Astrocyte (in vitro differentiated cells and primary cell): ENCODE measurements at regions not wholly inside any gene's neighbourhood (a gene's known extent, or its start where the extent isn't known, plus 50 kb on each side); places are given as distances from the start of the nearest gene placed in this dataset.
A peak's percentile ranks its signal among the peaks of the same experiment; 100 is the strongest.
"Not testable (repeated sequence)": the region's sequence is repeated elsewhere in the genome, so short reads cannot be mapped to it uniquely, and the experiment has no call there.

Source experiments
- DNase-seq: peaks from one replicate; pipeline ENCODE4 v3.0.0-alpha.2; 2010; ENCODE audit warnings: low read depth
- FAIRE-seq: peaks from 2 replicates; lab custom pipeline; 2011; peaks lifted over from hg19 to GRCh38; lab: Jason Lieb, UNC
- H2AFZ ChIP-seq: 2 replicates; pipeline ENCODE4 v1.6.0; 2012; ENCODE audit warnings: low read depth, low read length, inconsistent platforms
- H3K27ac ChIP-seq: 2 replicates; pipeline ENCODE4 v1.5.1; 2011; ENCODE audit warnings: low read depth, low read length, inconsistent platforms
- H3K27me3 ChIP-seq: 2 replicates; pipeline ENCODE4 v1.6.0; 2011; ENCODE audit warnings: low read length, inconsistent platforms; ENCODE audit not compliant: insufficient read depth
- H3K36me3 ChIP-seq: 2 replicates; pipeline ENCODE4 v1.5.1; 2011; ENCODE audit warnings: low read length, inconsistent platforms; ENCODE audit not compliant: insufficient read depth
- H3K4me1 ChIP-seq: 2 replicates; pipeline ENCODE4 v1.5.1; 2011; ENCODE audit warnings: low read length, inconsistent platforms; ENCODE audit not compliant: insufficient read depth
- H3K4me2 ChIP-seq: 2 replicates; pipeline ENCODE4 v1.6.0; 2012; ENCODE audit warnings: low read length, inconsistent platforms
- H3K4me3 ChIP-seq: 2 replicates; pipeline ENCODE4 v1.5.1; 2011; ENCODE audit warnings: low read depth, mild to moderate bottlenecking, low read length, inconsistent platforms; ENCODE audit not compliant: insufficient read depth
- H3K79me2 ChIP-seq: 2 replicates; pipeline ENCODE4 v1.6.0; 2012; ENCODE audit warnings: mild to moderate bottlenecking, low read length, inconsistent platforms; ENCODE audit not compliant: insufficient read depth
- H3K9ac ChIP-seq: 2 replicates; pipeline ENCODE4 v1.6.0; 2012; ENCODE audit warnings: mild to moderate bottlenecking, low read length, inconsistent platforms
- H3K9me3 ChIP-seq: 2 replicates; pipeline ENCODE4 v1.5.1; 2012; ENCODE audit warnings: low read depth, mild to moderate bottlenecking, low read length, inconsistent platforms; ENCODE audit not compliant: insufficient read depth
- H4K20me1 ChIP-seq: 2 replicates; pipeline ENCODE4 v1.6.0; 2012; ENCODE audit warnings: low read length, inconsistent platforms; ENCODE audit not compliant: insufficient read depth
- H3K27ac Mint-ChIP-seq: one replicate; pipeline ENCODE4 v1.8.0; 2021; ENCODE audit warnings: mild to moderate bottlenecking, mixed read lengths; ENCODE audit not compliant: unreplicated experiment
- H3K27me3 Mint-ChIP-seq: one replicate; pipeline ENCODE4 v1.8.0; 2021; ENCODE audit warnings: low read depth, mixed read lengths; ENCODE audit not compliant: unreplicated experiment
- H3K36me3 Mint-ChIP-seq: one replicate; pipeline ENCODE4 v1.8.0; 2021; ENCODE audit warnings: low read depth, mixed read lengths; ENCODE audit not compliant: unreplicated experiment
- H3K4me1 Mint-ChIP-seq: one replicate; pipeline ENCODE4 v1.8.0; 2021; ENCODE audit warnings: low read depth, mixed read lengths; ENCODE audit not compliant: unreplicated experiment
- H3K4me3 Mint-ChIP-seq: one replicate; pipeline ENCODE4 v1.8.0; 2021; ENCODE audit warnings: mild to moderate bottlenecking, moderate library complexity, mixed read lengths; ENCODE audit not compliant: unreplicated experiment
- H3K9me3 Mint-ChIP-seq: one replicate; pipeline ENCODE4 v1.8.0; 2021; ENCODE audit warnings: mild to moderate bottlenecking, mixed read lengths; ENCODE audit not compliant: unreplicated experiment
- EZH2 ChIP-seq: IDR thresholded peaks from 2 replicates; pipeline ENCODE4 v1.6.1; 2012; ENCODE audit warnings: mild to moderate bottlenecking, low read length, inconsistent platforms; ENCODE audit not compliant: insufficient read depth
- TF ChIP-seq, protein P1 (sequence below): IDR thresholded peaks from 2 replicates; pipeline ENCODE4 v1.5.1; 2011; ENCODE audit warnings: low read depth, mild to moderate bottlenecking, inconsistent platforms, low read length, moderate library complexity; ENCODE audit not compliant: insufficient read depth

DNA sequence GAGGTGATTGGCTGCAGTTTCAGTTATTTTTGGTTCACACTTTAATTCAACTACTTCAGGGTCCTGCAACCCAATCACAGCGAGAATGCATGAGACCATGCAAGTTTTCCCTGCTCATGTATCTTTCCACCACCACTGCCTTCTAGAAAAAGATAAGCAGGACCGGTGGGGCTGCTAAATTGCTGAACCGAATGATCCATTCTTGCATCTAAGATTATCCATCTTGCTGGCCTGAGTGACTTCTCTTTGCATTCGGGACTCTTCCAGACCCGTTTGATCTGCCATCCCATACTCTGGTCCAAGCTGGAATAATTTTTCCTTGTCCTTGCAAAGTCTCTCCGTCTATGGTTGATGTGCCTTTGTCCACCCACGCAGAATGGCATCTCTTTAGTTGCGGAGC lies 56.3 kb upstream of the TP53I11 start:
- Mint-ChIP-seq H3K4me1 (peaks cover 3% of the 10 kb centered on the region), H3K9me3 (peaks cover 3% of the 10 kb centered on the region), H3K27me3 (peaks cover 13% of the 10 kb centered on the region), H3K27ac (no peak overlapping the region), H3K36me3 (peaks cover 2% of the 10 kb centered on the region), H3K4me3 (no peak overlapping the region)
- no peaks in the 10 kb centered on the region for H4K20me1 ChIP-seq
- no peaks in the 10 kb centered on the region for H3K4me1 ChIP-seq
- DNase-seq (no peak), FAIRE-seq (no peak)
- no peak overlapping the region for H3K27ac ChIP-seq
- no peak overlapping the region for H3K4me2 ChIP-seq
- H3K9ac ChIP-seq = no peak overlapping the region
- no peak for TF ChIP-seq EZH2
- TF ChIP-seq, protein P1, sequence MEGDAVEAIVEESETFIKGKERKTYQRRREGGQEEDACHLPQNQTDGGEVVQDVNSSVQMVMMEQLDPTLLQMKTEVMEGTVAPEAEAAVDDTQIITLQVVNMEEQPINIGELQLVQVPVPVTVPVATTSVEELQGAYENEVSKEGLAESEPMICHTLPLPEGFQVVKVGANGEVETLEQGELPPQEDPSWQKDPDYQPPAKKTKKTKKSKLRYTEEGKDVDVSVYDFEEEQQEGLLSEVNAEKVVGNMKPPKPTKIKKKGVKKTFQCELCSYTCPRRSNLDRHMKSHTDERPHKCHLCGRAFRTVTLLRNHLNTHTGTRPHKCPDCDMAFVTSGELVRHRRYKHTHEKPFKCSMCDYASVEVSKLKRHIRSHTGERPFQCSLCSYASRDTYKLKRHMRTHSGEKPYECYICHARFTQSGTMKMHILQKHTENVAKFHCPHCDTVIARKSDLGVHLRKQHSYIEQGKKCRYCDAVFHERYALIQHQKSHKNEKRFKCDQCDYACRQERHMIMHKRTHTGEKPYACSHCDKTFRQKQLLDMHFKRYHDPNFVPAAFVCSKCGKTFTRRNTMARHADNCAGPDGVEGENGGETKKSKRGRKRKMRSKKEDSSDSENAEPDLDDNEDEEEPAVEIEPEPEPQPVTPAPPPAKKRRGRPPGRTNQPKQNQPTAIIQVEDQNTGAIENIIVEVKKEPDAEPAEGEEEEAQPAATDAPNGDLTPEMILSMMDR = no peak
- no peaks in the 10 kb centered on the region for H3K36me3 ChIP-seq
- no peaks in the 10 kb centered on the region for H3K79me2 ChIP-seq
- no peak overlapping the region for H3K4me3 ChIP-seq
- H2AFZ ChIP-seq = no peak overlapping the region
- no peaks in the 10 kb centered on the region for H3K9me3 ChIP-seq
- peaks cover 28% of the 10 kb centered on the region for H3K27me3 ChIP-seq

DNA sequence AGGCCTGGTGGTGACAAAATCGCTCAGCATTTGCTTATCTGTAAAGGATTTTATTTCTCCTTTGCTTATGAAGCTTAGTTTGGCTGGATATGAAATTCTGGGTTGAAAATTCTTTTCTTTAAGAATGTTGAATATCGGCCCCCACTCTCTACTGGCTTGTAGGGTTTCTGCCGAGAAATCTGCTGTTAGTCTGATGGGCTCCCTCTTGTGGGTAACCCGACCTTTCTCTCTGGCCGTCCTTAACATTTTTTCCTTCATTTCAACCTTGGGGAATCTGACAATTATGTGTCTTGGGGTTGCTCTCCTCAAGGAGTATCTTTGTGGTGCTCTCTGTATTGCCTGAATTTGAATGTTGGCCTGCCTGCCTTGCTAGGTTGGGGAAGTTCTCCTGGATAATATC lies 65.3 kb upstream of the TP53I11 start:
- not testable (repeated sequence) for H3K27me3 Mint-ChIP-seq, H3K9ac ChIP-seq, H3K4me3 ChIP-seq, H3K4me2 ChIP-seq, FAIRE-seq, H4K20me1 ChIP-seq, H3K4me3 Mint-ChIP-seq, H3K36me3 ChIP-seq, H3K79me2 ChIP-seq, H3K36me3 Mint-ChIP-seq, DNase-seq, H3K4me1 Mint-ChIP-seq, H3K4me1 ChIP-seq, H3K27ac ChIP-seq, H3K9me3 ChIP-seq, H3K27ac Mint-ChIP-seq, H2AFZ ChIP-seq
- peaks cover 11% of the 10 kb centered on the region for H3K27me3 ChIP-seq
- H3K9me3 Mint-ChIP-seq = peaks cover 23% of the 10 kb centered on the region

DNA sequence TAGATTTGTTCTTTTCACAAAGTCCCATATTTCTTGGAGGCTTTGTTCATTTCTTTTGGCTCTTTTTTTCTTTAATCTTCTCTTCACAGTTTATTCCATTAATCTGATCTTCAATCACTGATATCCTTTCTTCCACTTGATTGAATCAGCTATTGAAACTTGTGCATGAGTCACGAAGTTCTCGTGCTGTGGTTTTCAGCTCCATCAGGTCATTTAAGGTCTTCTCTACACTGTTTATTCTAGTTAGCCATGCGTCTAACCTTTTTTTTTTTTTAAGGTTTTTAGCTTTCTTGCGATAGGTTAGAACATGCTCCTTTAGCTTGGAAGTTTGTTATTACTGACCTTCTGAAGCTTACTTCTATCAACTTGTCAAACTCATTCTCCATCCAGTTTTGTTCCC lies 65.8 kb upstream of the TP53I11 start:
- not testable (repeated sequence) for H3K4me3 Mint-ChIP-seq, H3K79me2 ChIP-seq, H2AFZ ChIP-seq, H3K4me1 Mint-ChIP-seq, H3K27me3 Mint-ChIP-seq, H3K27ac ChIP-seq, H3K4me3 ChIP-seq, H3K4me1 ChIP-seq, H3K27ac Mint-ChIP-seq, H3K9me3 ChIP-seq, FAIRE-seq, H3K36me3 ChIP-seq, H3K36me3 Mint-ChIP-seq, H3K9ac ChIP-seq, H3K4me2 ChIP-seq, H4K20me1 ChIP-seq
- DNase-seq = peak; percentile 52
- peaks cover 11% of the 10 kb centered on the region for H3K27me3 ChIP-seq
- peaks cover 23% of the 10 kb centered on the region for H3K9me3 Mint-ChIP-seq

DNA sequence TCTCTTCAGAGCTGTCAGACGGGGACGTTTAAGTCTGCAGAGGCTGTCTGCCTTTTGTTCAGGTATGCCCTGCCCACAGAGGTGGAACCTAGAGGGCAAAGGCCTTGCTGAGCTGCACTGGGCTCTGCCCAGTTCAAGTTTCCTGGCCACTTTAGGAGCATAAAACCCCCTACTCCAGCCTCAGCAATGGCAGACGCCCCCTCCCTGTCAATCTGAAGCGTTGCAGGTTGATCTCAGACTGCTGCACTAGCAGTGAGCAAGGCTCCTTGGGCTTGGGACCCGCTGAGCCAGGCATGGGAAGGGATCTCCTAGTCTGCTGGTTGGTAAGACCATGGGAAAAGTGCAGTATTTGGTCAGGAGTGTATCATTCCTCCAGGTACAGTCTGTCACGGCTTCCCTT lies 66.6 kb upstream of the TP53I11 start:
- Histone ChIP-seq H3K4me3 (no peak overlapping the region), H3K36me3 (no peaks in the 10 kb centered on the region), H3K9me3 (no peaks in the 10 kb centered on the region), H4K20me1 (no peaks in the 10 kb centered on the region), H3K27ac (no peak overlapping the region), H3K79me2 (no peaks in the 10 kb centered on the region), H3K4me2 (no peak overlapping the region), H2AFZ (no peak overlapping the region), H3K27me3 (peaks cover 11% of the 10 kb centered on the region), H3K4me1 (no peaks in the 10 kb centered on the region), H3K9ac (no peak overlapping the region)
- peaks cover 3% of the 10 kb centered on the region for H3K27me3 Mint-ChIP-seq
- no peak overlapping the region for H3K4me3 Mint-ChIP-seq
- no peak for DNase-seq
- H3K27ac Mint-ChIP-seq = no peak overlapping the region
- peaks cover 1% of the 10 kb centered on the region for H3K36me3 Mint-ChIP-seq
- TF ChIP-seq EZH2 = no peak
- TF ChIP-seq, protein P1 = no peak
- H3K9me3 Mint-ChIP-seq = peaks cover 23% of the 10 kb centered on the region
- H3K4me1 Mint-ChIP-seq = peaks cover 12% of the 10 kb centered on the region
- no peak for FAIRE-seq
